AG10803 (cell line): ENCODE measurements at regions not wholly inside any gene's neighbourhood (a gene's known extent, or its start where the extent isn't known, plus 50 kb on each side); places are given as distances from the start of the nearest gene placed in this dataset.

ENCODE experiments used
- DNase-seq: peaks from one replicate; pipeline ENCODE4 v3.0.0; 2010; ENCODE audit warnings: low read depth
- H3K4me3 ChIP-seq: 2 replicates; pipeline ENCODE4 v1.5.1; 2011; ENCODE audit warnings: mild to moderate bottlenecking, low read length, control low read depth
- TF ChIP-seq, protein P1 (sequence below): conservative IDR thresholded peaks from 2 replicates; pipeline ENCODE4 v1.5.1; 2011; ENCODE audit warnings: mild to moderate bottlenecking, low read length, control low read depth, inconsistent platforms

DNA sequence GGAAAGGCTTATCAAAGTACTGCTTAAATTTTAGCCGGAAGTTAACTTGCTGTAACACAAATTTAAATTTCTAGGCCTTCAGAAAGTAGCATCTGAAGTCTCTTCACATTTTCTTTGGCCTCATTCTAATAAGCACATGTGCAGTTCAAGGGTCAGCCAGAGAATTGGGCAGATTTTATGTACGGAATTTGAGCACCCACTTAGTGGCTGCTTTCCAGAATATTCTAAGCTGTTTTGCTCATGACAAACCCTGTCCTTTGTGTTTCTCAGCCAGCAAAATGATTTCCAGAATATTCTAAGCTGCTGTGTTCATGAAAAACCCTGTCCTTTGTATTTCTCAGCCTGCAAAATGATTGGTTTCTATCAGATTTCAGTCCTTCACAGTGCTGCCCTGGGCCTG, 225.0 kb upstream of the DOK6 start:
- no peak for DNase-seq
- H3K4me3 ChIP-seq = no peak overlapping the region
- TF ChIP-seq, protein P1, sequence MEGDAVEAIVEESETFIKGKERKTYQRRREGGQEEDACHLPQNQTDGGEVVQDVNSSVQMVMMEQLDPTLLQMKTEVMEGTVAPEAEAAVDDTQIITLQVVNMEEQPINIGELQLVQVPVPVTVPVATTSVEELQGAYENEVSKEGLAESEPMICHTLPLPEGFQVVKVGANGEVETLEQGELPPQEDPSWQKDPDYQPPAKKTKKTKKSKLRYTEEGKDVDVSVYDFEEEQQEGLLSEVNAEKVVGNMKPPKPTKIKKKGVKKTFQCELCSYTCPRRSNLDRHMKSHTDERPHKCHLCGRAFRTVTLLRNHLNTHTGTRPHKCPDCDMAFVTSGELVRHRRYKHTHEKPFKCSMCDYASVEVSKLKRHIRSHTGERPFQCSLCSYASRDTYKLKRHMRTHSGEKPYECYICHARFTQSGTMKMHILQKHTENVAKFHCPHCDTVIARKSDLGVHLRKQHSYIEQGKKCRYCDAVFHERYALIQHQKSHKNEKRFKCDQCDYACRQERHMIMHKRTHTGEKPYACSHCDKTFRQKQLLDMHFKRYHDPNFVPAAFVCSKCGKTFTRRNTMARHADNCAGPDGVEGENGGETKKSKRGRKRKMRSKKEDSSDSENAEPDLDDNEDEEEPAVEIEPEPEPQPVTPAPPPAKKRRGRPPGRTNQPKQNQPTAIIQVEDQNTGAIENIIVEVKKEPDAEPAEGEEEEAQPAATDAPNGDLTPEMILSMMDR = no peak

DNA sequence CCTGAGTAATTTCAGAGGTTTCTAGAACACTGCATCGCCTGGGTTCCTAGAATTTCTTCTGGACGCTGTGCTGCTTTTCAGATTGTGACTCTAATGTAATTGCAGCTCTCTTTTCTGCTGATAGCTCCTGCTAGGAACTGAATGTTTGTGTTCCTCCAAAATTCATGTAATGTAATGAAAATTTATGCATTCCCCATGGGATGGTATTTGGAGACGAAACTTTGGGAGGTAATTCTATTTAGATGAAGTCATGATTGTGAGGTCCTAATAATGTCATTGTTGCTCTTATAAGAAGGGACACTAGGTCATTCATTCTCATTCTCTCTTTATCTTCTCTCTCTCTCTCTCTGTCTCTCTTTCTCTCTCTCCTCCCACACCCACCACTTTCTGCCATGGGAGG, 223.9 kb upstream of the DOK6 start:
- no peak overlapping the region for H3K4me3 ChIP-seq
- no peak for DNase-seq
- TF ChIP-seq, protein P1 = no peak

DNA sequence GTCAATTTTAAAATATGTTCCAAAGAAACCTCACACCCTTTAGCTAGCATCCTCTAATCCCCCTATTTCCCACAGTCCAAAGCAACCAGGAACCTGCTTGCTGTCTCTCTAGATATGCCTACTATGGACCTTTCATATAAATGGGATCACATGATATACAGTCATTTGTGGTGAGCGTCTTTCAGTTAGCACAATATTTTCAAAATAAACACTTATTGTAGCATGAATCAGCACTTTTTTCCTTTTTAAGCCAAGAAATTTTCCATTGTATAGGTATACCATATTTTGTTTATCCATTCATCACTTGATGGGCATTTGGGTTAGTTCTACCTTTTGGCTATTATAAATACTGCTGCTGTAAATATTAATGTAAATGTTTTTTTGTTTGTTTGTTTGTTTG, 223.0 kb upstream of the DOK6 start:
- no peak for DNase-seq
- TF ChIP-seq, protein P1 = no peak

DNA sequence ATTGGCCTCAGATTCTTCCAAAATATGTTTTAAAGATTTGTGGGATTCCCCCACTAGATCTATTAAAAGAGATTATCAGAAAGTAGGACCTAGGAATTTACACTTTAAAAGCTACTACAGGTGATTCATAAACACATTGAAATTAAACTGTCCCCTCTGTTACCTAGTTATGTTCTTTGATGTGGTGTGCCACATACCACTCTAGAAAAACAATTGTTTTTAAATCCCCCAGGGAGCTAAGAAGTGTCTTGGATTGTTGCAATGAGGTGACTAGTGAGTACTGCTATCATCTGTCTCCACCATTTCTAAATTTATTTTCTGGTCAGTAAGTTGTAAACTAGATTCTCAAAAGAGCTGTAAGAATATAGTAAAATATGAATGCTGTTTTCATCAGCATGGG, 214.5 kb upstream of the DOK6 start:
- no peak for DNase-seq
- H3K4me3 ChIP-seq = no peak overlapping the region
- TF ChIP-seq, protein P1 = no peak

More for the DNA sequence above, 223.0 kb upstream of the DOK6 start:
- H3K4me3 ChIP-seq = no peak overlapping the region

DNA sequence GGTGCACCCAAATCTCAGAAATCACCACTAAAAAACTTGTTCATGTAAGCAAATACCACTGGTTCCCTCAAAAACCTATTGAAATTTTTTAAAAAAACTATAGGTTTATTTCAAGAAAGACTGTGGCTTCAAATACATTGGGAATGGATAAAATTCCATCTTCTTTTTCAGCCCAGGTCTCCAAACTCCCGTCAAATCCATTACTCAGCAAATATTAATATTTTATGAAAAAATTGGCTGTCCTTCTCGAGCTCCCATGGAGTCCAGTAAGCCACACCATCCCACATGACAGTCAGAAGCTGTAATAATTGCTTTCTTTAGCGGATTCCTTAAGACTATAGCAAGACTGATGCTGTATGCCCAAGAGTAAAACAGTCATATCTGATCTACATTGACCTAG, 204.4 kb upstream of the DOK6 start:
- no peak for DNase-seq
- TF ChIP-seq, protein P1 = no peak
- H3K4me3 ChIP-seq = no peak overlapping the region

DNA sequence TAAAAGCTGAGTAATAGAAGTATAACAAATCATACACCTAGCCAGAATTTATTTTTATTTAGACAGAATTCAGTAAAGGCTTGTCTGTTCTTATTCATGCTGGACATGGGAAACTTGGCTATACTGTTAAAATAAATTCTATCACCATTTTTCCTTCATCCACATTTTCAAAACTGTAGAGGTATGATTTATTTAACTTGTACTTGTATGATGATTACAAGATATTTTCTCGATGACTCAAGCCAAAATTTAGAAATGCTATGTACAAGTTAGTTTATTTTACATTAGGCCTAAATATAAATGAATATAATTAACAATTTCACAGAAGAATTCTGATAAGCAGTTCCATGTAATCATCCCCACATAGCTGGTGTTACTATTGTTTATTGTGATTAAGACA, 194.8 kb upstream of the DOK6 start:
- no peak overlapping the region for H3K4me3 ChIP-seq
- no peak for DNase-seq
- TF ChIP-seq, protein P1 = no peak

DNA sequence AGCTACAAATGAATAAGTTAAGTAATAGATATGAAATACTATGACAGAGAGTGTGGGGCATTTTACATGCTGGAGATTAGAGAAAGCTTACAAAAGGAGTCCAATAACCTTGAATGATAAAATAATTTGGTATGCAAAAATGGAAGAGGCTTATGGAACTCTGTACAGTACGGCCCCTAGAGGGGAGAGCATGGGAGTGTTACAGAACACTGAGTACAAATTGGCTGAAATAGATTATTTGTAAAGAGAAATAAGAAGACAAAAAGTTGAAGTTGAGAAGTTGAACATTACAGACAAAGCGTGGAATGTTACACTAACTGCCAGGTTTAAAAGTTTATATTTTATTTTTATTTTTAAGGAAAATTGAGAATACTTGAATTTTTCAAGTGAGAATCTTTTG, 192.1 kb upstream of the DOK6 start:
- TF ChIP-seq, protein P1 = no peak; the same call in 1 of the 2 replicates
- DNase-seq = no peak
- no peak overlapping the region for H3K4me3 ChIP-seq
